Psoas muscle (tissue), 7 donors: ENCODE measurements at regions not wholly inside any gene's neighbourhood (a gene's known extent, or its start where the extent isn't known, plus 50 kb on each side); places are given as distances from the start of the nearest gene placed in this dataset.
"Not testable (repeated sequence)": the region's sequence is repeated elsewhere in the genome, so short reads cannot be mapped to it uniquely, and the experiment has no call there.

ENCODE experiments used
- ATAC-seq, 4 donors: fragments of 200-7000 bp; cut with Tn5 transposase; one replicate each; pipeline ENCODE4 v1.9.1; 2020; ENCODE audit warnings: moderate library complexity in 3 of 4, mild to moderate bottlenecking in 2 of 4
- DNase-seq, 2 donors: peaks; one replicate each; pipeline ENCODE4 v3.0.0-alpha.2; 2020
- H3K27ac ChIP-seq: fragments of 200-600 bp; one replicate; pipeline ENCODE4 v1.8.0; 2022
- H3K27me3 ChIP-seq, 3 donors: fragments of 200-600 bp in 1 of 3; one replicate each; pipeline versions ENCODE4 v1.6.1 to v1.8.0; 2013 to 2022; ENCODE audit warnings: low read length in 2 of 3, mild to moderate bottlenecking in 2 of 3, moderate library complexity in 1 of 3; ENCODE audit not compliant: insufficient read depth in 3 of 3
- H3K36me3 ChIP-seq, 2 donors: fragments of 200-600 bp in 1 of 2; one replicate each; pipeline versions ENCODE4 v1.6.1 to v1.8.0; 2013 to 2022; ENCODE audit warnings: low read depth in 1 of 2, mild to moderate bottlenecking in 1 of 2, moderate library complexity in 1 of 2; ENCODE audit not compliant: insufficient read depth in 1 of 2
- H3K4me1 ChIP-seq: fragments of 200-600 bp; one replicate; pipeline ENCODE4 v1.8.0; 2022
- H3K4me3 ChIP-seq: fragments of 200-600 bp; one replicate; pipeline ENCODE4 v1.8.0; 2022; ENCODE audit warnings: mild to moderate bottlenecking
- H3K9me3 ChIP-seq: fragments of 200-600 bp; one replicate; pipeline ENCODE4 v1.8.0; 2022
- CTCF ChIP-seq: fragments of 200-600 bp; IDR thresholded peaks from one replicate; pipeline ENCODE4 v1.8.0; 2022; ENCODE audit warnings: antibody characterized with exemption
- WGBS, 3 donors: extraction: QIAGEN DNeasy Blood & Tissue Kit; methylation state at CpG; one replicate each; pipeline versions ENCODE4 v1.1.6 to v1.1.7; 2013; 5-methylcytosine and 5-hydroxymethylcytosine counted together
- intact Hi-C, 2 donors: fragments of 100-400 bp; cut with DNase I; formaldehyde crosslinking; loops; one replicate each; pipeline versions ENCODE4 v1.11.0 to v1.14.2; 2022
- donor health status: healthy with polysubstance abuse.
- donor health status: DM: no; HTN: no; CAD: no; lungs with moderate emphysema.
- donor health status: Bipolar disorder and iron deficiency.
- donor health status: healthy.
- donor health status: DM: yes; HTN: yes; CAD: no.
- donor health status: DM: no; HTN: no; CAD: no.
- donor health status: DM: yes; HTN: yes; CAD: no.

GRCh38 chr7:55688261-55688660 lies 116.0 kb upstream of the VOPP1 start:
- H3K27me3 ChIP-seq, ATAC-seq, H3K4me3 ChIP-seq, H3K27ac ChIP-seq, H3K36me3 ChIP-seq, DNase-seq, H3K4me1 ChIP-seq, intact Hi-C loops, H3K9me3 ChIP-seq: not testable (repeated sequence)
- 59 to 64% (median 61%) methylated on average over 3 of the region's 3 CpGs for WGBS, 3 donors

- H3K4me1 ChIP-seq, DNase-seq, H3K27ac ChIP-seq, ATAC-seq, intact Hi-C loops, H3K27me3 ChIP-seq, H3K36me3 ChIP-seq, H3K9me3 ChIP-seq, H3K4me3 ChIP-seq: not testable (repeated sequence)
- 60 to 70% (median 68%) methylated on average over 2 of the region's 5 CpGs for WGBS, 3 donors
Measured at GRCh38 chr7:55687252-55687651, 115.0 kb upstream of the VOPP1 start.

- H3K9me3 ChIP-seq, H3K27me3 ChIP-seq, H3K27ac ChIP-seq, H3K36me3 ChIP-seq, DNase-seq, H3K4me3 ChIP-seq, ATAC-seq, H3K4me1 ChIP-seq, intact Hi-C loops: not testable (repeated sequence)
- whole genome bisulfite sequencing, 3 donors: 93 to 96% (median 93%) methylated on average over 6 to 7 of the region's 7 CpGs
Measured at GRCh38 chr7:55686771-55687170, 114.5 kb upstream of the VOPP1 start.

GRCh38 chr7:55683501-55683900 lies 111.2 kb upstream of the VOPP1 start:
- 66 to 68% (median 67%) methylated on average over 9 of the region's 9 CpGs for WGBS, 3 donors
- H3K4me1 ChIP-seq: not testable (repeated sequence)

GRCh38 chr7:55675589-55675988 lies 103.3 kb upstream of the VOPP1 start:
- 80 to 100% (median 89%) methylated on average over 1 of the region's 1 CpG for WGBS, 3 donors
- H3K27ac ChIP-seq, H3K36me3 ChIP-seq, H3K4me3 ChIP-seq, H3K27me3 ChIP-seq, intact Hi-C loops, ATAC-seq, DNase-seq, H3K9me3 ChIP-seq, H3K4me1 ChIP-seq: not testable (repeated sequence)

More at GRCh38 chr7:55683501-55683900, 111.2 kb upstream of the VOPP1 start:
- H3K27ac ChIP-seq, ATAC-seq, H3K36me3 ChIP-seq, H3K4me3 ChIP-seq, intact Hi-C loops, H3K9me3 ChIP-seq, DNase-seq, H3K27me3 ChIP-seq: not testable (repeated sequence)

GRCh38 chr7:55673525-55673924 lies 101.2 kb upstream of the VOPP1 start:
- H3K4me1 ChIP-seq, ATAC-seq, DNase-seq, H3K4me3 ChIP-seq, H3K36me3 ChIP-seq, intact Hi-C loops, H3K9me3 ChIP-seq, H3K27me3 ChIP-seq, H3K27ac ChIP-seq: not testable (repeated sequence)

- H3K27me3 ChIP-seq, DNase-seq, H3K9me3 ChIP-seq, ATAC-seq, H3K4me3 ChIP-seq, H3K27ac ChIP-seq, intact Hi-C loops, H3K36me3 ChIP-seq, H3K4me1 ChIP-seq: not testable (repeated sequence)
- no CpG with 5 or more reads among the region's 1 CpG for WGBS, 3 donors
Measured at GRCh38 chr7:55672084-55672483, 99.8 kb upstream of the VOPP1 start.

- H3K9me3 ChIP-seq: no peaks in the 10 kb centered on the region
- no peak for DNase-seq
- no peaks in the 10 kb centered on the region for H3K27me3 ChIP-seq
- 43 to 57% (median 46%) methylated on average over 4 of the region's 4 CpGs for WGBS, 3 donors
- no peak for ATAC-seq
- H3K4me3 ChIP-seq: no peak overlapping the region
- intact Hi-C loops: no loop called here
- H3K27ac ChIP-seq: no peak overlapping the region
- H3K36me3 ChIP-seq: no peaks in the 10 kb centered on the region
- no peak for TF ChIP-seq CTCF
- no peaks in the 10 kb centered on the region for H3K4me1 ChIP-seq
Measured at GRCh38 chr7:55657654-55658053, 85.4 kb upstream of the VOPP1 start.
